Large intestine (tissue), 3 donors: ENCODE measurements at regions not wholly inside any gene's neighbourhood (a gene's known extent, or its start where the extent isn't known, plus 50 kb on each side); places are given as distances from the start of the nearest gene placed in this dataset.

Source experiments
- DNase-seq, 2 donors: peaks; one replicate each; pipeline versions ENCODE4 v3.0.0 to v3.0.0-alpha.2; 2013
- H3K27ac ChIP-seq: one replicate; pipeline ENCODE4 v1.5.1; 2013; ENCODE audit warnings: low read length
- H3K27me3 ChIP-seq: 2 replicates; pipeline ENCODE4 v1.6.1; 2013; ENCODE audit warnings: low read length; ENCODE audit not compliant: control insufficient read depth, insufficient read depth
- H3K36me3 ChIP-seq: 2 replicates; pipeline ENCODE4 v1.6.1; 2013; ENCODE audit warnings: low read length; ENCODE audit not compliant: control insufficient read depth, insufficient read depth
- H3K4me1 ChIP-seq: one replicate; pipeline ENCODE4 v1.6.1; 2013; ENCODE audit warnings: low read length; ENCODE audit not compliant: control insufficient read depth, insufficient read depth
- H3K4me3 ChIP-seq: one replicate; pipeline ENCODE4 v1.5.1; 2013; ENCODE audit warnings: low read length
- H3K9me3 ChIP-seq: one replicate; pipeline ENCODE4 v1.6.1; 2013; ENCODE audit warnings: mild to moderate bottlenecking, low read depth, low read length, moderate library complexity; ENCODE audit not compliant: control insufficient read depth
- WGBS: methylation state at CpG from one replicate; pipeline ENCODE4 v1.1.5; 2013; ENCODE audit warnings: low lambda C conversion rate; ENCODE audit not compliant: insufficient coverage; 5-methylcytosine and 5-hydroxymethylcytosine counted together

DNA sequence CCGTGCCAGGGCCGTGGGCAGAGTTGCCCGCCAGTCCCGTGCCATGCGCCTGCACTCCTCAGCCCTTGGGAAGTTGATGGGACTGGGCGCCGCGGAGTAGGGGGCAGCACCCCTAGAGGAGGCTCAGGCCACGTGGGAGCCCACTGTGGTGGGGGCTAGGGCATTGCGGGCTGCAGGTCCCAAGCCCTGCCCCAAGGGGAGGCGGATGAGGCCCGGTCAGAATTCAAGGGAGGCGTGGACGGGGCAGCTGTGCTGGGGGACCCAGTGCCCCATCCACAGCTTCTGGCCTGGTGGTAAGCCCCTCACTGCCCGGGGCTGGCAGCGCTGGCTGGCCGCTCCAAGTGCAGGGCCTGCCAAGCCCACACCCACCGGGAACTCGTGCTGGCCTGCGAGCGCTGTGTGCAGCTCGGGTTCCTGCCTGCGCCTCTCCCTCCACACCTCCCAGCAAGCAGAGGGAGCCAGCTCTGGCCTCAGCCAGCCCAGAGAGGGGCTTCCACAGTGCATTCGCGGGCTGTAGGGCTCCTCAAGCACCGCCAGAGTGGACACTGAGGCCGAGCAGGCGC, 317.8 kb downstream of the HAO1 start:
- no peaks in the 10 kb centered on the region for H3K27me3 ChIP-seq
- H3K36me3 ChIP-seq, result no peaks in the 10 kb centered on the region
- no peak for DNase-seq
- no CpG with 5 or more reads among the region's 28 CpGs for WGBS
- no peaks in the 10 kb centered on the region for H3K4me1 ChIP-seq
- H3K27ac ChIP-seq, result no peak overlapping the region
- no peak overlapping the region for H3K4me3 ChIP-seq
- H3K9me3 ChIP-seq, result peaks cover 8% of the 10 kb centered on the region

GRCh38 chr20:7624886-7625285, 315.4 kb downstream of the HAO1 start:
- no peak for DNase-seq
- H3K4me3 ChIP-seq, result no peak overlapping the region
- H3K9me3 ChIP-seq, result peaks cover 8% of the 10 kb centered on the region
- no peaks in the 10 kb centered on the region for H3K4me1 ChIP-seq
- H3K27me3 ChIP-seq, result no peaks in the 10 kb centered on the region
- H3K36me3 ChIP-seq, result no peaks in the 10 kb centered on the region
- WGBS, result 92% methylated on average over 5 of the region's 5 CpGs
- H3K27ac ChIP-seq, result no peak overlapping the region

GRCh38 chr20:7627734-7628663, 312.3 kb downstream of the HAO1 start:
- Histone ChIP-seq H3K4me3 (no peak overlapping the region), H3K27ac (no peak overlapping the region), H3K9me3 (no peaks in the 10 kb centered on the region), H3K27me3 (no peaks in the 10 kb centered on the region), H3K4me1 (no peaks in the 10 kb centered on the region), H3K36me3 (no peaks in the 10 kb centered on the region)
- WGBS, result 81% methylated on average over 4 of the region's 5 CpGs
- no peak for DNase-seq

DNA sequence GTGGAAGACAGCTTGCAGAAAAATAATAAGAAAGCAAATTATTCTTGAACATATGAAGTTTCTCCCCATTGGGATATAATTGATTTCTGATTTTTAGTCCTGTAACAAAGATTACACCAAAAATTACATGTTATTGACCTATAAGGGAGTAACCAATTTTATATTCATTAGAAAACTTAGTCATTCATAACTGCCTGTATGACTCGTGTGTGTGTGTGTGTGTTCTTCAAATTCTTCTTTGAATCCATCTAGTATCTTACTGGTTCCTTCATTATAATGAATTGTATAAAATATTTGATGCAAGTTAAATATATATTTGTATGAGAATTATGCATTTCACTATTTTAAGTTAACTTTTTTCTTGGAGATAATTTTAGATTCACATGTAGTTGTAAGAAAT, 310.4 kb downstream of the HAO1 start:
- WGBS, result no CpG with 5 or more reads among the region's 1 CpG
- Histone ChIP-seq H3K27ac (no peak overlapping the region), H3K9me3 (no peaks in the 10 kb centered on the region), H3K4me3 (no peak overlapping the region), H3K4me1 (no peaks in the 10 kb centered on the region), H3K36me3 (no peaks in the 10 kb centered on the region), H3K27me3 (no peaks in the 10 kb centered on the region)
- DNase-seq, result no peak

DNA sequence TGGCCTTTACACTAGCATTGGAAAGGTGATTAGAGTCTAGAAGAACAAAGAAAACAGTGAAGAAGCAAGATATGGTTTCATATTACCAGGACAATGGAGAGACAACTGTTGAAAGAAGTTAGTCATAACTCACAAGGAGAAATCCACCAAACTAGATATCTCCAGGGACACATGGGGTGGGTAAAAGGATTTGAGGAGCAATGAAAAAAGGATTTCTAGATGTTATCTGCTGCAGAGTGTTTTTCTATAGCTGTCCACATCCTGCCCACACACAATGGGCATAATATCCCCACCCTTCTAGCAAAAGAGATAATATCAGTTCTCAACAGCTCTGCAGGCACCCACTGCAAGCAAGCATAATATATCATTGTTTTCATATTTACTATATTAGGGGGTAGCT, 303.1 kb downstream of the HAO1 start:
- DNase-seq, result no peak
- H3K27me3 ChIP-seq, result no peaks in the 10 kb centered on the region
- no peak overlapping the region for H3K27ac ChIP-seq
- H3K4me1 ChIP-seq, result no peaks in the 10 kb centered on the region
- H3K4me3 ChIP-seq, result no peak overlapping the region
- no peaks in the 10 kb centered on the region for H3K9me3 ChIP-seq
- H3K36me3 ChIP-seq, result no peaks in the 10 kb centered on the region

DNA sequence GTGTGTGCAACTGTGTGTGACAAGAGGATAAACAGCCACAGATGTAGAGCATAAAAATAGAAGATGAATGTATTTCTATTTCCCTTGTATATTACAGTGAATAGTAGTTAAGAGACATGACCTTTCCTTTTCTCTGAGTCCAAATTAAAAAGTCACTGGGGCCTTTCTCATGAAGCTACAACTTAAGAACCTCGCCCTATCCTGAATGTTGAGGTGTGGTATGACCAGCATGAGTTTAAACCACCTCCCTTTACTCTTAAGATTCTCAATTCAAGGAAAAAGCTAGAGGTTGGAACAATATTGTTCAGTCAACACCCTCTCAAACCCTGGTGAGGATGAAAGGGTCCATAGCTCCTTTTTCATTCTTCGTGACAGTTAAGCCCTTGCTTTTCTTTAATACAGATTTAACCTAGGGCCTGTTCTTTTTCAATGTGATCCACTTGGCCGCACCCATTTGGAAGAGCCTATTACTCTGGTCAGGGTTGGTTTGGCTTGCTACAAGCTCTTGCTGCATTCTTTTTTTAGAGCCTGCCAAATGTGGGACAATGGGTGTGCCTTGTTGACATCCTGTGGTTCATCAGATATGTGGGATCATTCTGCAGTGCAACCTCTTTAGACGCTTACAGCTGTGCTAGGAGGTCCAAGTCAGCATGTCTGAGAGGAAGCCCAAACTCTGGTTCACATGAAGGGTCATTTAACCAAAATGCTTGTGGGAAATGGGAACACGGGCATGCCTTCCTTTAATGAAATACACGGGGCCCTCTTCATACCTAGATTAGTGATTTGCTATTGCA, 290.0 kb downstream of the HAO1 start:
- Histone ChIP-seq H3K27me3 (no peaks in the 10 kb centered on the region), H3K27ac (no peak overlapping the region), H3K4me3 (no peak overlapping the region), H3K36me3 (no peaks in the 10 kb centered on the region), H3K4me1 (no peaks in the 10 kb centered on the region), H3K9me3 (peaks cover 9% of the 10 kb centered on the region)
- no peak for DNase-seq
- 82% methylated on average over 2 of the region's 6 CpGs for WGBS

DNA sequence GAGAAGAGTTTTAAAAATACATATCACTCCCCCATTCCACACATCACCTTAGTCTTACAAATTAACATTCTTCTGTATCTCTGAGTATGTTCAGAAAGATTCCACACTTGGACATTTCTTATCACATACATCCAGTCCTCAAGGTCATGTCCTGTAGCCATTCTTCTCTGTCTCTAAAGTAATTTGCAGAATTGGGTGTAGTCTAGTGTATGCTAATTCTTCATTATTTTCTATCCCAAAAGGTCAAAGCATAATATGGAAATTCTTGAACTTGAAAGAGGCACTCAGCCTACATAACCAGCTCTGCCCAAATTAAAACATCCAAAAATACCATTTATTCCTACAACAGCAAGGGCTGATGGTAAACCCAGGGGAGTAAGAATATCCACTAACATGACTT, 286.0 kb downstream of the HAO1 start:
- no peaks in the 10 kb centered on the region for H3K9me3 ChIP-seq
- H3K27ac ChIP-seq, result no peak overlapping the region
- no peak overlapping the region for H3K4me3 ChIP-seq
- DNase-seq, result no peak
- H3K36me3 ChIP-seq, result no peaks in the 10 kb centered on the region
- H3K4me1 ChIP-seq, result no peaks in the 10 kb centered on the region
- H3K27me3 ChIP-seq, result no peaks in the 10 kb centered on the region

GRCh38 chr20:7656687-7657467, 283.4 kb downstream of the HAO1 start:
- Histone ChIP-seq H3K4me3 (no peak overlapping the region), H3K4me1 (no peaks in the 10 kb centered on the region), H3K27ac (no peak overlapping the region), H3K9me3 (no peaks in the 10 kb centered on the region), H3K36me3 (no peaks in the 10 kb centered on the region), H3K27me3 (no peaks in the 10 kb centered on the region)
- DNase-seq, result no peak
- no CpG with 5 or more reads among the region's 4 CpGs for WGBS

GRCh38 chr20:7657569-7657968, 282.7 kb downstream of the HAO1 start:
- no peak for DNase-seq
- no CpG with 5 or more reads among the region's 2 CpGs for WGBS

GRCh38 chr20:7660165-7660564, 280.1 kb downstream of the HAO1 start:
- no peaks in the 10 kb centered on the region for H3K36me3 ChIP-seq
- no peaks in the 10 kb centered on the region for H3K9me3 ChIP-seq
- no peaks in the 10 kb centered on the region for H3K4me1 ChIP-seq
- H3K27ac ChIP-seq, result no peak overlapping the region
- no peak for DNase-seq
- no CpG with 5 or more reads among the region's 3 CpGs for WGBS
- no peak overlapping the region for H3K4me3 ChIP-seq
- H3K27me3 ChIP-seq, result no peaks in the 10 kb centered on the region

More at GRCh38 chr20:7657569-7657968, 282.7 kb downstream of the HAO1 start:
- no peaks in the 10 kb centered on the region for H3K9me3 ChIP-seq
- H3K4me3 ChIP-seq, result no peak overlapping the region
- no peaks in the 10 kb centered on the region for H3K27me3 ChIP-seq
- H3K27ac ChIP-seq, result no peak overlapping the region
- H3K36me3 ChIP-seq, result no peaks in the 10 kb centered on the region
- H3K4me1 ChIP-seq, result no peaks in the 10 kb centered on the region
